ENCODE measurements at regions not wholly inside any gene's neighbourhood (a gene's known extent, or its start where the extent isn't known, plus 50 kb on each side); places are given as distances from the start of the nearest gene placed in this dataset.

- TF ChIP-seq CTCF (IDR thresholded peaks at IDR 0.05; ENCODE audit: low read depth, low read length): no peak
- Histone ChIP-seq H3K27me3 (ENCODE audit: insufficient read depth, low read depth, severe bottlenecking) (no peaks in the 10 kb centered on the region), H3K27ac (no peak overlapping the region)
Observed at GRCh38 chr7:80278737-80279136, 144.1 kb downstream of the GNAI1 start.

GRCh38 chr7:80277434-80278427 is 143.1 kb downstream of the GNAI1 start:
- no peaks in the 10 kb centered on the region for H3K27me3 ChIP-seq (ENCODE audit: insufficient read depth, low read depth, severe bottlenecking)
- no peak overlapping the region for H3K27ac ChIP-seq
- H3K9me3 ChIP-seq (ENCODE audit: severe bottlenecking): no peaks in the 10 kb centered on the region
- H3K4me3 ChIP-seq (ENCODE audit: low read depth, low read length): no peak overlapping the region
- TF ChIP-seq CTCF (IDR thresholded peaks at IDR 0.05; ENCODE audit: low read depth, low read length): no peak
- H3K36me3 ChIP-seq: no peaks in the 10 kb centered on the region
- no peak for DNase-seq

More at GRCh38 chr7:80278737-80279136, 144.1 kb downstream of the GNAI1 start:
- no peaks in the 10 kb centered on the region for H3K9me3 ChIP-seq (ENCODE audit: severe bottlenecking)
- no peaks in the 10 kb centered on the region for H3K36me3 ChIP-seq
- no peak for DNase-seq
- no peak overlapping the region for H3K4me3 ChIP-seq (ENCODE audit: low read depth, low read length)

Measured in WERI-Rb-1 (cell line).